ENCODE measurements at regions not wholly inside any gene's neighbourhood (a gene's known extent, or its start where the extent isn't known, plus 50 kb on each side); places are given as distances from the start of the nearest gene placed in this dataset.

DNA sequence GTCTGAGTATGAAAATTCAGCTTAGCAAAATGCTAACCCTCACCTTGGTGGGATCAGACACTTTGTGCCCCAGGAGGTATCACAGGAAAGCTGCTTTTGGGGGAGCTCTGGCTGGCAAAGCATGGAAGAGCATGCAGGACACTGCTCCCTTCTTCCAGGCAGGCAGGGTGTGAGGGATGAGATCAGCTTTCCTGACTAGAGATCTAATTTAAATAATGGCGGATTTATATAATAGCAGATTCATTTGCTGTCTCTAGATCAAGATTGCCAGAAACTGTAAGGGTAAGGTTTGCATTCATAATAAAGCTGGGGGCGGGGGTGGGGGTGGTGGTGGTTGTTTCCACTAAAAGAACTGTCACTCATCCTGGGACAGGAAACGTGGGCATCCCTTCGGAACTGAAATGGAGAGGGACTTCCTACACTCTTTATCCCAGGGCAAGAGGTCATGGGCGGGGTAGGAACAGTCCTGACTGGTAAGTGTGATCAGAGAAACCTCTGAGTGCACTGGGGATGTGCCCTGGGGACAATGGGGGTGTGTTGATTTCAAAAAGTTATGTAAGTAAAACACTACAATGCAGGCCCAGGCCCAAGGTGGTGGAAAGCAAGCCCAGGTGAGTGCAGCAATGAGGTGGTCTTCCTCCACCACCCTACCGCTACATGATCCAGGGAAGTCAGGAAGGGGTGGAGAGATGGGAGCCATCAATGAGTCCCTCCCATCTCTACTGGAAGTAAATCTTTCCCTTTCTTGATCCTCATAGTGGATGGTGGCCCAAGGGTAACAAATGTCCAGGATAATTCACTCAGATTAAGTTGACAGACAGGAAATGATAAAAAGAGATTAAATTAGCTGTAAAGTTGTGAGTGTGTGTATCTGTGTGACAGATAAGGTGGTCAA is 171.4 kb upstream of the SERPINE2 start:
- no peak for DNase-seq (ENCODE audit: low read depth)

DNA sequence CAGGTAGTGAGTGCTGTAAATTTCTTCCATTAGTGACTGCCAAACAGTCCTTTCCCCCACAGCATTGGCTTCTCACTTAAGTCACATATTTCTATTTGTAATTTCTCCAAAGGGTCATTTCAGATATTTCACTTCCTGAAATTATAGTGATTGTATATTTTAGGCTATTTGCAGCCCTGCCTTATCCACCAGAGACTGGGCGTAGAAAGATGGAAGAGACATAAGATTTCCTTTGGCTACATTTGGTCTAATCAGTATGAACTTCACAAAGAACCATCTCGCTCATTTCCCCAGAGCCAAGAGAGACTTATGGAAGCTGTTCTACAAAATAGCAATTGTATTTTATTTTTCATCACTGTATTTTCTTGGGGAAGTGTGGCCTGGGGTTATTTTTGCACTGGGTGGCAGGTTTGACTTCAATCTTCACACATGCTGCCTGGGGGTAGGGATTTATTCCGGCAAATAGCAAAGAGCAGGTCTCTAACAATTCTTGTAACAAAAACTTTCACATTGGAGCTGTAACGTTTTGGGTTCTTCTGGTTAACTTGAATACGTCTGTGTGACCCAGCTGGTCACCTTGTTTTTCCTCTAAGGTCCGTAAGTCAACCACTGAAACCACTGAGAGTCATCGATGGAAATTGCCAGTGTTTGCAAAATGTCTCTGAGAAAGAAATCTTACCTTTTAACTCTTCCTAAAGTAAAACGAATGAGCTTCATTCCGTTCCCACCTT is 170.6 kb upstream of the SERPINE2 start:
- no peak for DNase-seq (ENCODE audit: low read depth)

- DNase-seq (ENCODE audit: low read depth), result no peak
Measured at GRCh38 chr2:224208443-224208842, 169.4 kb upstream of the SERPINE2 start.

DNA sequence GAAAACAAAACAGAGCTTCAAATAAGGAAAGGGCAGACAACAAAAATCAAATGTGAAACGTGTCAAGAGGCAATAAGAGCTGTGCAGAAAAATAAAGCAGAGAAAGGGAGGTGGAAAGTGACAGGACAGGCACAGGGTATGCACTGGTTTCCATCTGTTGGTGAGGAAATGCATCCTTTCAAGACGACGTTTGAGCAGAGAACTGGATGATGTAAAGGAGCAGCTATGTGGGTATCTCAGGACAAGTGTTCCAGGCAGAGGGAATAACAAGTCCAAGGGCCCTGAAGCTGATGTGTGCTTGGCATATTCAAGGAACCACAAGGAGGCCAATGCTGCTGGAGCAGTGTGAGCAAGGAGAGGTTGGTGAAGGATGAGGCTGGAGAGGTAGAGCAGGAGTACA is 168.9 kb upstream of the SERPINE2 start:
- DNase-seq (ENCODE audit: low read depth), result no peak

DNA sequence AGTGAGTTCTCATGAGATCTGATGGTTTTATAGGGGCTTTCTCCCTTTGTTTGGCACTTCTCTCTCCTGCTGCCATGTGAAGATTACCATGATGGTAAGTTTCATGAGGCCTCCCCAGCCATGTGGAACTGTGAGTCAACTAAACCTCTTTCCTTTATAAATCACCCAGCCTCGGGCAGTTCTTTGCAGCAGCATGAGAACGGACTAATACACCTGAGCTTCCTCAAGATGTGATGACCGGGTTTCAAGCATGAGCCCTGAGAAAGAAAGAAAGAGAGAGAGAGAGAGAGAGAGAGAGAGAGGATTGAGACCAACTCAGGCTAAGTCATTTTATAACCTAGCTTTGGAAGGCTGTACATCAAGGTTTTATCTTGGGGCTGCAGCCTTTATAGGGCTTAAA is 167.7 kb upstream of the SERPINE2 start:
- no peak for DNase-seq (ENCODE audit: low read depth)

DNA sequence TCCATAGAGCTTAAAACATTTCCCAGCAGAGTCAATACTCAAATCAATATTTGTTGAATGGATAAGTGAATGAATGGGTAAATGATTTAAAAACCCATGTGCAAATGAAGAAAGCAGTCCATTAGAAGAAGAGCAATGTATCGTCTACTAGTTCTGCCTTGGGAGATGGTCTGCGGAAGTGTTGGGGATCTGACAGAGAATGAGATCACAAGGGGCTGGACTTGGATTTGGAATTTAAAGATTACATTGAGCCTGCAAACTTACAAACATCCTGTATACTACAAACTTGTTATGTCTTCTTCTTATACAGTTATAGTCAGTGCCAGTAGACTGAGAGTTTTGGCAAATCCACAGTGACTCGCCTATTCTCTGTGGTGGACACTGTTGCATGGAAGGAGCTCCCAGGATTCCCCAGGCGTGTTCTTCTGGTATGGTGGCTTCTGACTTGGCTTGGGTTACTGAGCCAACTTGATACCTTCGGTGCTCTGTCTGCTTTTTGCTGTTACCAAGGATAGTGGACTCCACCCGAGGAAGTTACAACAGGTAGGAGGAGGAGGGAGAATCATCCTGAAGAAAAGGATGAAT is 163.3 kb upstream of the SERPINE2 start:
- no peak for DNase-seq (ENCODE audit: low read depth)

- DNase-seq (ENCODE audit: low read depth), result no peak
Measured at GRCh38 chr2:224198436-224198835, 159.3 kb upstream of the SERPINE2 start.

GRCh38 chr2:224196810-224197209 is 157.7 kb upstream of the SERPINE2 start:
- no peak for DNase-seq (ENCODE audit: low read depth)

- DNase-seq (ENCODE audit: low read depth), result no peak
Measured at GRCh38 chr2:224195925-224196571, 157.0 kb upstream of the SERPINE2 start.

DNA sequence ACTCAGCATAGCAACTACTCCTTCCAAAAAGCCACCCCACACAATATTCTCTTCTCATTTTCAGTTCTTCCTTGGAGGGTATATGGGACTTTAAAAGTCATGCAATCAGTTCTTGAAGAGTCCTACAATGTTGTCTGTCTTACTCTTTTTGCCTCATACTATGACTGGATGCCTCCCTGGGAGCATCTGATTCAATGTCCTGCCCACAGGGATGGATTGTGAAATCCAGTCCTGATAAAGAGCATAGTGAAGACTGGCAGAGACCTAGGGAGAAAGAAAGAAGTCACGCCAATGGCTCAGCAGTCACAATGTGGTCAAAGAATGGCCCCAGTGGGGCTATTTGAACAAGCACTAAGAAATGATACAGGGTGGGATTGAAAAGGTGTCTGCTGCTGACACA is 155.1 kb upstream of the SERPINE2 start:
- no peak for DNase-seq (ENCODE audit: low read depth)

- DNase-seq (ENCODE audit: low read depth), result no peak
Measured at GRCh38 chr2:224191465-224191864, 152.4 kb upstream of the SERPINE2 start.

DNA sequence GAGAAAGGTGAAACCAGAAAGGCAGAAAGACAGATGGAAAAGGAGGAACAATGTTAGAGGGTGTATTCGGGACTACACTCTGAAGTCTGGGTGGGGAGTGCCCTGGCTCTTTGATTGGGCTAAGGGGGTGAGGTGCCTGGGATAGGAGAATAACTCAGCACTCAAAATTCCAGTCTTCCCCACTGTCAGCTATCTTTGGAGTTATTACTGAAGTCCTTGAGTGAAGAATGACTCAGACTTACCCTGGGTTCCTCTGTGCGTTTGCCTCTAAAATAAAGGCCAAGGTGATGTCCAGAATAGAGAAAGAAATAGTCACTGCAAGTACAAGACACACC is 151.8 kb upstream of the SERPINE2 start:
- peak; percentile 29 for DNase-seq (ENCODE audit: low read depth)

- no peak for DNase-seq (ENCODE audit: low read depth)
Measured at GRCh38 chr2:224190234-224190935, 151.3 kb upstream of the SERPINE2 start.

- no peak for DNase-seq (ENCODE audit: low read depth)
Measured at GRCh38 chr2:224187220-224187619, 148.1 kb upstream of the SERPINE2 start.

DNA sequence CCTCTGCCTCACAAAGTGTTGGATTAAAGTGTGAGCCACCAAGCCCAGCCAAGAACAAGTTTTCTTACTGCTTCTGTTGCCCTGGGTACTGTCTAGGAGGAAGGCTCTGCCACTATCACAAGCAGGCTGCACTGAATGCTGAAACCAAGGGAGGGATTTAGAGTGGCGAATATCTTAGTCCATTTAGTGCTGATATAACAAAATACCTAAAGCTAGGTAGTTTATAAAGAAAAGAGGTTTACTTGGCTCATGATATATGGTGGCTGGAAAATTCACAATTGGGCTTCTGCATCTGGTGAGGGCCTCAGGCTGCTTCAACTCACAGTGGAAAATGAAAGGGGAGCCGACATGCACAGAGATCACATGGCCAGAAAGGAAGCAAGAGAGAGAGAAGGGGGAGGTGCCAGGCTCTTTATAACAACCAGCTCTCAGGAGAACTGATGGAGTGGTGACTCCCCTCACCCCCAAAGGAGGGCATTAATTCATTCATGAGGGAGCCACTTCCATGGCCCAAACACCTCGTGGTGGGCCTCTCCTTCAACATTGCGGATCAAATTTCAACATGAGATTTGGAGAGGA is 146.0 kb upstream of the SERPINE2 start:
- DNase-seq (ENCODE audit: low read depth), result no peak

DNA sequence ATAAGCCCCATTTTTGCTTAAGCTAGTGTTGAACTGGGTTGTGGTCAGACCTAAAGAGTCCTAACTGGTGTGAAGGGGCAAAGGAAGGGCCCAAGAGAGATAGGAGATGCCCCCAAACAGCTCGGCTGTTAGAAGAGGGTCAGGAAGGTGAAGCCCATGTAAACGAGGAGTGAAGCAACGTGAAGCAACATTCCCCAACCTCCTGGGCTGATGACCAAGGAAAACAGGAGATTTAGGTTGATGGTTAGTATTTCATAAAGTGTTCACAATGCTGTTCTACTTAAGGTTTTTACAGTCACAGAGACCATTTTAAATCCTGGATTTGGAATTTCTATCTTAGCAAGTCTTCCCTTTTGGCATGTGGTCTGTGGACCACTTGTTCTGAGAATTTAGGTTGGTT is 144.0 kb upstream of the SERPINE2 start:
- no peak for DNase-seq (ENCODE audit: low read depth)

DNA sequence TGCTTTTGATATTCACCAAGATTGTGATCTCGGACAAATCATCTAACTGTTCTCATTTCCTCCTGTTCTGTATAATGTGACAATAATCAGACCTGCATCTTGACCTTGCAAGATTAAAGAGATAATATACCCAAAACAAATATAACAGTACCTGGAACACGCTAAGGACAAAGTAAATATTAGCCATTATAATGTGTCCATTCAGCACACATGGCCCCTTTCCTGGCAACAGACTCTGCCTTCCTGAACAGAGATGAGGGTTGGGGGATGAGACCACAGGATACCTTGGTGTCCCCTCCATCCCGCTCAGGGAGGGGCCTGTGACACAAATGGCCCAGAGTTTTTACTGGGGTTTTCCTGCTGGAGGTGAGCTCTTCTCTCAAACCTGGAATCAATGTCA is 143.4 kb upstream of the SERPINE2 start:
- no peak for DNase-seq (ENCODE audit: low read depth)

- no peak for DNase-seq (ENCODE audit: low read depth)
Measured at GRCh38 chr2:224181534-224182155, 142.6 kb upstream of the SERPINE2 start.

GRCh38 chr2:224180810-224181209 is 141.7 kb upstream of the SERPINE2 start:
- DNase-seq (ENCODE audit: low read depth), result no peak

- no peak for DNase-seq (ENCODE audit: low read depth)
Measured at GRCh38 chr2:224178056-224178455, 139.0 kb upstream of the SERPINE2 start.

DNA sequence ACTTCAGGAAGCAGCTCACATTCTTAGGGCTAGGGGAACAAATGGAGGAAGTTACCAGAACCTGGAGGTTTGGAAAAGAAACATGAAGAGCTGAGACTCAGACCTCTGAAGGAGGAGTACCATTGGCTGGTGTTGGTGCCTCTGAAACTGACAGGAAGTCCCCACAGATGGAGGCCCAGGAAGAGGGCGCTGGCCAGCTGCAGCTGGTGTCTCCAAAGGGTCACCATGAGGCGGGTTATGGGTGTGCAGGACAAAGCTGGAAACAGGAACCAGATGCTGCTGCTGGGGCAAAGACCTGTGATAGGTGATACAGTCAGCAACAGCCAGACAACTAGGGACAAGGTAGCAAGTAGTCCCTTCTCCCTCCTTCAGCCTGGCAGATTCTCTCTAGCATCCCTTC is 136.5 kb upstream of the SERPINE2 start:
- DNase-seq (ENCODE audit: low read depth), result no peak

Data from GM04504 (cell line).